Common myeloid progenitor, CD34-positive (primary cell): ENCODE measurements at regions not wholly inside any gene's neighbourhood (a gene's known extent, or its start where the extent isn't known, plus 50 kb on each side); places are given as distances from the start of the nearest gene placed in this dataset.

ENCODE experiments used
- CTCF ChIA-PET: fragments of 350-600 bp; sonication (Branson Sonifier 250); formaldehyde crosslinking; loops from one replicate; lab custom pipeline; 2021; ENCODE audit warnings: antibody characterized with exemption; lab: Charles Lee
- POLR2A ChIA-PET: fragments of 350-600 bp; sonication (Branson Sonifier 250); formaldehyde crosslinking; loops from one replicate; lab custom pipeline; 2021; ENCODE audit warnings: antibody characterized with exemption; lab: Charles Lee
- DNase-seq, 3 donors: peaks; one replicate each; pipeline versions ENCODE4 v3.0.0 to v3.0.0-alpha.2; 2013
- H3K27ac ChIP-seq, 2 experiments: 1 replicate in 1 of 2; 2 replicates in 1 of 2; pipeline ENCODE4 v1.7.0; 2013; ENCODE audit warnings: inconsistent platforms in 2 of 2, low read length in 2 of 2, mild to moderate bottlenecking in 2 of 2, low read depth in 1 of 2, moderate library complexity in 1 of 2; ENCODE audit not compliant: severe bottlenecking in 2 of 2, insufficient read depth in 1 of 2, poor library complexity in 1 of 2
- H3K27me3 ChIP-seq, 5 experiments: replicated peaks in 2 of 5; 1 replicate in 3 of 5; 2 replicates in 2 of 5; pipeline versions ENCODE4 v1.6.1 to v1.7.0; 2013; ENCODE audit warnings: low read length in 4 of 5, mild to moderate bottlenecking in 2 of 5, moderate library complexity in 2 of 5, inconsistent platforms in 1 of 5; ENCODE audit not compliant: insufficient read depth in 5 of 5, control insufficient read depth in 4 of 5
- H3K36me3 ChIP-seq, 4 experiments: 1 replicate in 2 of 4; 2 replicates in 2 of 4; pipeline versions ENCODE4 v1.6.1 to v1.7.0; 2013; ENCODE audit warnings: low read length in 3 of 4, control low read depth in 1 of 4, mild to moderate bottlenecking in 1 of 4; ENCODE audit not compliant: control insufficient read depth in 4 of 4, insufficient read depth in 4 of 4
- H3K4me1 ChIP-seq, 4 experiments: 1 replicate in 3 of 4; 2 replicates in 1 of 4; pipeline versions ENCODE4 v1.6.1 to v1.7.1; 2013; ENCODE audit warnings: low read length in 3 of 4, mild to moderate bottlenecking in 3 of 4, control low read depth in 1 of 4, inconsistent platforms in 1 of 4, moderate library complexity in 1 of 4; ENCODE audit not compliant: control insufficient read depth in 4 of 4, insufficient read depth in 4 of 4; ENCODE audit errors: control extremely low read depth in 1 of 4
- H3K4me3 ChIP-seq, 7 experiments: 1 replicate in 4 of 7; 2 replicates in 3 of 7; pipeline versions ENCODE4 v1.5.1 to v1.7.0; 2013; ENCODE audit warnings: mild to moderate bottlenecking in 7 of 7, low read length in 6 of 7, moderate library complexity in 6 of 7, inconsistent platforms in 2 of 7, low read depth in 2 of 7, control low read depth in 1 of 7; ENCODE audit not compliant: insufficient read depth in 4 of 7, control insufficient read depth in 1 of 7; ENCODE audit errors: extremely low read depth in 1 of 7
- H3K9me3 ChIP-seq, 5 experiments: 1 replicate in 4 of 5; 2 replicates in 1 of 5; pipeline versions ENCODE4 v1.6.1 to v1.7.1; 2013; ENCODE audit warnings: low read length in 4 of 5, mild to moderate bottlenecking in 2 of 5, inconsistent platforms in 1 of 5, low read depth in 1 of 5, moderate library complexity in 1 of 5; ENCODE audit not compliant: control insufficient read depth in 4 of 5, insufficient read depth in 2 of 5; ENCODE audit errors: control extremely low read depth in 1 of 5
- WGBS: methylation state at CpG from one replicate; pipeline ENCODE4 v1.1.5; 2013; ENCODE audit not compliant: insufficient coverage; 5-methylcytosine and 5-hydroxymethylcytosine counted together

GRCh38 chr5:67361932-67362729, 165.5 kb upstream of the CD180 start:
- Histone ChIP-seq H3K4me1 (peaks cover 8 to 11% (median 9%) of the 10 kb centered on the region in 4 experiments), H3K36me3 (no peaks in the 10 kb centered on the region), H3K4me3 (no peak overlapping the region), H3K27ac (no peak overlapping the region), H3K27me3 (no peaks in the 10 kb centered on the region), H3K9me3 (no peaks in the 10 kb centered on the region)
- ChIA-PET CTCF (no interaction called here), POLR2A (no interaction called here)
- no peak for DNase-seq
- WGBS = 95% methylated on average over 2 of the region's 6 CpGs

DNA sequence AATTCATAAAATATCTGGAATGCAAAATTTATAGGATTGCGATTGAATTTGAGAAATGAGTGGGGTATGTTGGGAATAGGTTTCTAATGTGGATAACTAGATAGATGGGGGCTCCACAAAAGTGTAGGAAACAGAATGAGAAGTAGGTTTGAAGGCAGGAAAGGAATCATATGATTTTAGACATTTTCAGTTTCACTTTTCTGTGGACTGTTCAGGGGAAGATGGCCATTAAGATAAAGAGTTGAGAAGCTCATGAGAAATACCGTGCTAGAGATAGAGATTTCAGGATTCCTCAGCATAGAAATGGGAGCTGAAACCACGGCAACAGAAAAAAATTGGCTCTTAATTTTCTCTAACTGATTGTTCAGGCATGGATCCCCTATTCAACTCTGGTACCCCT, 163.4 kb upstream of the CD180 start:
- Histone ChIP-seq H3K4me1 (peaks cover 8 to 11% (median 9%) of the 10 kb centered on the region in 4 experiments), H3K27me3 (no peaks in the 10 kb centered on the region), H3K36me3 (no peaks in the 10 kb centered on the region), H3K9me3 (no peaks in the 10 kb centered on the region), H3K27ac (no peak overlapping the region), H3K4me3 (peak overlapping the region in 4 of 7 experiments; percentile 7 to 57 (median 30))
- POLR2A ChIA-PET = no interaction called here
- WGBS = 29% methylated on average over 3 of the region's 3 CpGs
- CTCF ChIA-PET = interaction anchor here (1.2 kb wide), 1 partner anchor 9 kb away, joined by 3 read pairs; no protein-coding TSS in a partner anchor
- peak in 2 of 3 donors; percentile 40 to 42 for DNase-seq

GRCh38 chr5:67358186-67358585, 161.6 kb upstream of the CD180 start:
- Histone ChIP-seq H3K27ac (no peak overlapping the region), H3K4me3 (no peak overlapping the region), H3K36me3 (no peaks in the 10 kb centered on the region), H3K27me3 (no peaks in the 10 kb centered on the region), H3K4me1 (peaks cover 8 to 22% (median 15%) of the 10 kb centered on the region in 4 experiments), H3K9me3 (no peaks in the 10 kb centered on the region)
- CTCF ChIA-PET = no interaction called here
- POLR2A ChIA-PET = no interaction called here
- no peak for DNase-seq

- ChIA-PET POLR2A (no interaction called here), CTCF (interaction anchor here (1.1 kb wide), 1 partner anchor 10 kb away, joined by 3 read pairs; no protein-coding TSS in a partner anchor)
- no peak overlapping the region for H3K4me3 ChIP-seq
- DNase-seq = no peak
- H3K4me1 ChIP-seq = peaks cover 6 to 35% (median 22%) of the 10 kb centered on the region in 4 experiments
- H3K9me3 ChIP-seq = no peaks in the 10 kb centered on the region
- 89% methylated on average over 3 of the region's 6 CpGs for WGBS
- no peak overlapping the region for H3K27ac ChIP-seq
- H3K27me3 ChIP-seq = no peaks in the 10 kb centered on the region
- H3K36me3 ChIP-seq = no peaks in the 10 kb centered on the region
Observed at GRCh38 chr5:67355120-67355713, 158.6 kb upstream of the CD180 start.

GRCh38 chr5:67353500-67354450, 157.2 kb upstream of the CD180 start:
- Histone ChIP-seq H3K27ac (no peak overlapping the region), H3K4me3 (no peak overlapping the region), H3K4me1 (peaks cover 7 to 37% (median 23%) of the 10 kb centered on the region in 4 experiments), H3K36me3 (no peaks in the 10 kb centered on the region), H3K27me3 (no peaks in the 10 kb centered on the region), H3K9me3 (no peaks in the 10 kb centered on the region)
- WGBS = 67% methylated on average over 10 of the region's 10 CpGs
- ChIA-PET POLR2A (no interaction called here), CTCF (interaction anchor here (0.9 to 1.1 kb wide), 2 partner anchors 8 to 19 kb away, joined by 3 read pairs; no protein-coding TSS in a partner anchor)
- peak in 2 of 3 donors; percentile 40 to 41 for DNase-seq

DNA sequence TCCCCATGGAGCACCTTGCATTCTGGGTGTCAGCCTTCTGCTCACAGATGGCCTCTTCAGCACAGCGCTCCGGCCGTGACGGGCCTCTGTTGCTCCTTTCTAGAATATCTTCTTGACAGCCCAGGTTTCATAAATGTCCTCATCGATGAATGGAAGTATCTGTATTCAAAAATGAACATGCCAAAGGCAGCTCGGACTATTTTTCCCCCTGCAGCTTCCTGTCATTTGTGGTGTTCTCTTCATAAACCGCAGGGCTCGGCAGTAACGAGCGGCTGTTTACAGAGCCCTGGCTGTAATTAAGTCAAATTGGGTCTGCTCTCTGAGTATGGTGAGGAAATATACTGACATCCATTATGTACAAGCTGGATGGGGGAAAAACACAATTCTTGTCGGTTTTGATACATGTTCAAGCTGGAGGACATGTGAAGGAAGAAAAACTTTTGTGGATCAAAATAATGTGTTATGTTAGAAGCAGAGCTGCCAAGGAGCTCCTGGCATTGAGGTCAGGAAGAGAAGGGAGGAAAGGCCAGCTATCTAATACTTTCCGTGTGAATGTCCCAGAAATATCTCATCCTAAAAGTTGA, 154.1 kb upstream of the CD180 start:
- DNase-seq = peak; percentile 24 to 83 (median 76)
- H3K9me3 ChIP-seq = peaks cover 0 to 2% (median 0%) of the 10 kb centered on the region in 5 experiments
- WGBS = 46% methylated on average over 11 of the region's 12 CpGs
- H3K27me3 ChIP-seq = no peaks in the 10 kb centered on the region
- H3K36me3 ChIP-seq = no peaks in the 10 kb centered on the region
- ChIA-PET POLR2A (no interaction called here), CTCF (interaction anchor here (1.0 to 1.3 kb wide), 3 partner anchors 9 to 857 kb away, joined by 3 read pairs; no protein-coding TSS in a partner anchor)
- no peak overlapping the region for H3K27ac ChIP-seq
- peaks cover 7 to 37% (median 23%) of the 10 kb centered on the region in 4 experiments for H3K4me1 ChIP-seq
- H3K4me3 ChIP-seq = peak overlapping the region; percentile 15 to 71 (median 46)
